Heart right ventricle (tissue), 16 donors: ENCODE measurements at regions not wholly inside any gene's neighbourhood (a gene's known extent, or its start where the extent isn't known, plus 50 kb on each side); places are given as distances from the start of the nearest gene placed in this dataset.

Source experiments
- ATAC-seq, 8 donors: fragments of 200-7000 bp; cut with Tn5 transposase; one replicate each; pipeline ENCODE4 v1.9.1; 2020; ENCODE audit warnings: mild to moderate bottlenecking in 8 of 8, moderate library complexity in 8 of 8, moderate number of reproducible peaks in 1 of 8
- DNase-seq, 2 donors: peaks; one replicate each; pipeline ENCODE4 v3.0.0-alpha.2; 2020
- H3K27ac ChIP-seq, 10 donors: fragments of 200-600 bp; sonication (generic) in 2 of 10; one replicate each; pipeline versions ENCODE4 v1.5.0 to v1.8.0; 2020 to 2022; ENCODE audit warnings: mild to moderate bottlenecking in 3 of 10
- H3K27me3 ChIP-seq, 7 donors: fragments of 200-600 bp; one replicate each; pipeline ENCODE4 v1.8.0; 2021 to 2022; ENCODE audit warnings: mild to moderate bottlenecking in 2 of 7
- H3K36me3 ChIP-seq, 9 donors: fragments of 200-600 bp; sonication (generic) in 1 of 9; one replicate each; pipeline versions ENCODE4 v1.5.0 to v1.8.0; 2020 to 2022; ENCODE audit warnings: mild to moderate bottlenecking in 2 of 9
- H3K4me1 ChIP-seq, 9 donors: fragments of 200-600 bp; sonication (generic) in 1 of 9; one replicate each; pipeline versions ENCODE4 v1.5.0 to v1.8.0; 2020 to 2022; ENCODE audit warnings: mild to moderate bottlenecking in 4 of 9
- H3K4me3 ChIP-seq, 10 donors: fragments of 200-600 bp; sonication (generic) in 2 of 10; one replicate each; pipeline versions ENCODE4 v1.5.0 to v1.8.0; 2020 to 2022; ENCODE audit warnings: mild to moderate bottlenecking in 7 of 10, moderate library complexity in 2 of 10
- H3K9me3 ChIP-seq, 11 donors: fragments of 200-600 bp in 10 of 11; sonication (generic) in 2 of 11; one replicate each; pipeline versions ENCODE4 v1.5.0 to v1.8.0; 2013 to 2022; ENCODE audit warnings: mild to moderate bottlenecking in 2 of 11, control low read depth in 1 of 11, moderate library complexity in 1 of 11
- WGBS, 2 donors: extraction: QIAGEN DNeasy Blood & Tissue Kit; methylation state at CpG; one replicate each; pipeline ENCODE4 v1.1.7; 2013; ENCODE audit warnings: inconsistent platforms in 1 of 2; 5-methylcytosine and 5-hydroxymethylcytosine counted together
- intact Hi-C, 10 donors: fragments of 100-400 bp; cut with DNase I; formaldehyde crosslinking; loops; one replicate each; pipeline versions ENCODE4 v1.11.1 to v1.14.2; 2022
- TF ChIP-seq, protein P1 (sequence below), 9 donors: fragments of 200-600 bp; sonication (generic) in 2 of 9; IDR thresholded peaks; one replicate each; pipeline versions ENCODE4 v1.5.0 to v1.8.0; 2021 to 2022; ENCODE audit warnings: antibody characterized with exemption in 9 of 9, mild to moderate bottlenecking in 5 of 9, moderate library complexity in 1 of 9
- donor health status: Arrhythmogenic right ventricular cardiomyopathy.
- donor health status: ischemic (EF 13 %, LVEDD 7.1; RV severe dilation, severe dysfunction).
- donor health status: healthy with polysubstance abuse.
- donor health status: DM: no; HTN: yes; CAD: no.
- donor health status: DM: no; HTN: no; CAD: no.
- donor health status: ischemic (EF 25% LVEDD 6.9; RV normal size, moderate dysfunction).
- donor health status: ischemic (EF 25% LVEDD 5.7; RV mildly dilated, moderate dysfunction).
- donor health status: healthy.
- donor health status: DM: yes; HTN: yes; CAD: no.
- donor health status: Ischemic cardiomyopathy.
- donor health status: ischemic (EF 35%, LVEDD 5.7; RV mildly dilated, moderate dysfunction).
- donor health status: nonischemic (EF 11% LVEDD 7.7; RV severe dilation, severe dysfunction).
- donor health status: DM: yes; HTN: yes; CAD: no.
- donor health status: PGD.
- donor health status: ischemic (EF 29% LVEDD 5.4; RV normal size, mild dysfunction).
- donor health status: nonischemic (EF 23%, LVEDD 6.1; RV moderate dilation, normal function).

DNA sequence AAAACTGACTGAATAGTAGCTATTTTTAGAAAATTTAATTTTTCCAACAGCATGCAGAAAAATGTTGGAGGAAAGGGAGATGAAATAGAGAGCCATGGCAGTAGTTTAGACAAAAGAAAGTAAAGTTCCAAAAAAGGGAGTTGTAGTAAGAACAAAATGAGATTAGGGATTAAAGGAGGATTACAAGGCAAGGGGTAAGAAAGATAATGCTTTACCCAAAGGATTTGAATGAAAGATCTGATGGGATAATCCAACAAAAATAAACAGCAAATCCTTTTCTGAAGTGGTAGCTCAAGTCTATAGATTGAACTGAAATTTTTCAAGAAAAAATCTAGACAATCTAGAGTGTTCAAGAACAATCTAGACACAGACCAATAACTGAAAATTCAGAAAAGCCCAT lies 644.3 kb upstream of the FSHR start:
- ATAC-seq (no peak), DNase-seq (no peak)
- intact Hi-C loops, result no loop called here
- H3K4me1 ChIP-seq, result no peaks in the 10 kb centered on the region
- no peaks in the 10 kb centered on the region for H3K36me3 ChIP-seq
- H3K27me3 ChIP-seq, result no peaks in the 10 kb centered on the region
- TF ChIP-seq, protein P1, sequence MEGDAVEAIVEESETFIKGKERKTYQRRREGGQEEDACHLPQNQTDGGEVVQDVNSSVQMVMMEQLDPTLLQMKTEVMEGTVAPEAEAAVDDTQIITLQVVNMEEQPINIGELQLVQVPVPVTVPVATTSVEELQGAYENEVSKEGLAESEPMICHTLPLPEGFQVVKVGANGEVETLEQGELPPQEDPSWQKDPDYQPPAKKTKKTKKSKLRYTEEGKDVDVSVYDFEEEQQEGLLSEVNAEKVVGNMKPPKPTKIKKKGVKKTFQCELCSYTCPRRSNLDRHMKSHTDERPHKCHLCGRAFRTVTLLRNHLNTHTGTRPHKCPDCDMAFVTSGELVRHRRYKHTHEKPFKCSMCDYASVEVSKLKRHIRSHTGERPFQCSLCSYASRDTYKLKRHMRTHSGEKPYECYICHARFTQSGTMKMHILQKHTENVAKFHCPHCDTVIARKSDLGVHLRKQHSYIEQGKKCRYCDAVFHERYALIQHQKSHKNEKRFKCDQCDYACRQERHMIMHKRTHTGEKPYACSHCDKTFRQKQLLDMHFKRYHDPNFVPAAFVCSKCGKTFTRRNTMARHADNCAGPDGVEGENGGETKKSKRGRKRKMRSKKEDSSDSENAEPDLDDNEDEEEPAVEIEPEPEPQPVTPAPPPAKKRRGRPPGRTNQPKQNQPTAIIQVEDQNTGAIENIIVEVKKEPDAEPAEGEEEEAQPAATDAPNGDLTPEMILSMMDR (IDR thresholded peaks at IDR 0.05), result no peak
- H3K4me3 ChIP-seq, result no peak overlapping the region
- H3K9me3 ChIP-seq, result peaks cover 0 to 11% (median 0%) of the 10 kb centered on the region in 11 donors
- no peak overlapping the region for H3K27ac ChIP-seq

DNA sequence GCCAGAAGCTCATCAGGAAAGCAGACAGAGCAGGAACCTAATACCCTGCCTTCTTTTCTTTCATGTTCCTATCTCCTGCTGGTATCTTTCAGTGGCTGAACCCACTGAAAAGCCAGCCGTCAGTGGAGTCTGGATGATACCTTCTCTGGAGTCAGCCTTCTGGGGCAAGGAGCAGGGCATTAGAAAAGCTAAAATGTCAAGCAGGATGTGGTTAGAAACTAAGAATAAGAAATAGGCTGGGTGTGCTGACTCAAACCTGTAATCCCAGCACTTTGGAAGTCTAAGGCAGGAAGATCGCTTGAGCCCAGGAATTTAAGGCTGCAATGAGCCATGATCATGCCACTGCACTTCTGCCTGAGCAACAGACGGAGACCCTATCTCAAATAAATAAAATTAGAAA lies 642.0 kb upstream of the FSHR start:
- DNase-seq (no peak), ATAC-seq (no peak)
- Histone ChIP-seq H3K36me3 (no peaks in the 10 kb centered on the region), H3K27me3 (no peaks in the 10 kb centered on the region), H3K9me3 (no peaks in the 10 kb centered on the region), H3K4me1 (no peaks in the 10 kb centered on the region), H3K27ac (no peak overlapping the region), H3K4me3 (no peak overlapping the region)
- intact Hi-C loops, result no loop called here
- 80 to 87% methylated on average over 3 of the region's 3 CpGs for WGBS, 2 donors
- TF ChIP-seq, protein P1 (IDR thresholded peaks at IDR 0.05), result no peak

DNA sequence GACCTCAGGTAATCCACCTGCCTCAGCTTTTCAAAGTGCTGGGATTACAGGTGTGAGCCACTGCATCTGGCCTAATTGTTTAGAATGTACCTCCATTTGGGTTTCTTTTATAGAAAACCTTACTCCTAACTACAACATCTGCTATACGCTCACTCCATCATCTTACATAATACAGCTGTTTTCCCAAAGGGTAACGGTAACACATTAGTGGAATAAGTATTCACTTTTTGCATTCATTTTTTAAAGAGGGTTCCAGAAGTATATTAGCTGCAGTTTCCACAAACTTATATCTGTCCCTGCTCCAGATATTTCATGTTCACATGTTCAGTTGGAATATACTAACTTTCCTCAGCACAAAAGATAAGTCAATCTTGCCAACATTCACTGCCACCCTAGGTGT lies 640.1 kb upstream of the FSHR start:
- no peak for ATAC-seq
- no peaks in the 10 kb centered on the region for H3K9me3 ChIP-seq
- WGBS, 2 donors, result 93% methylated on average over 2 of the region's 2 CpGs
- TF ChIP-seq, protein P1 (IDR thresholded peaks at IDR 0.05), result no peak
- no peak for DNase-seq
- H3K4me1 ChIP-seq, result no peaks in the 10 kb centered on the region
- intact Hi-C loops, result no loop called here
- H3K4me3 ChIP-seq, result no peak overlapping the region
- no peaks in the 10 kb centered on the region for H3K36me3 ChIP-seq
- no peak overlapping the region for H3K27ac ChIP-seq
- no peaks in the 10 kb centered on the region for H3K27me3 ChIP-seq

DNA sequence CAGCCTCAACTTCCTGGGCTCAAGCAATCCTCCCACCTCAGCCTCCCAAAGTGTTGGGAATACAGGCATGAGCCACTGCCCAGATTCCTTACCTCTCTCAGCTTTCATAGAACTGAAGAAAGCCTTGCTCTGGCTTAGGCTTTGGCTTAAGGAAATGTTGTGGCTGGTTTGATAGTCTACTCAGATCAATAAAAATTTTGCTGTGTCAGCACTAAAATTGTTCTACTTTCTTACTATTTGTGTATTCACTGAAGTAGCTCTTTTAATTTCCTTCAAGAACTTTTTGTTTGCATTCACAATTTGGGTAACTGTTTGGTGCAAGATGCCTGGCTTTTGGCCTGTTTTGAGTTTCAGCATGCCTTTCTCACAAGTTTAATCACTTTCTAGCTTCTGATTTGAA lies 634.0 kb upstream of the FSHR start:
- intact Hi-C loops, result no loop called here
- DNase-seq, result no peak

More for the DNA sequence above, 634.0 kb upstream of the FSHR start:
- no peak for ATAC-seq
- no peaks in the 10 kb centered on the region for H3K4me1 ChIP-seq
- TF ChIP-seq, protein P1 (IDR thresholded peaks at IDR 0.05), result no peak
- no peaks in the 10 kb centered on the region for H3K36me3 ChIP-seq
- no peak overlapping the region for H3K27ac ChIP-seq
- no peaks in the 10 kb centered on the region for H3K27me3 ChIP-seq
- H3K9me3 ChIP-seq, result peaks cover 0 to 12% (median 0%) of the 10 kb centered on the region in 11 donors
- H3K4me3 ChIP-seq, result no peak overlapping the region
